ENCODE measurements at regions not wholly inside any gene's neighbourhood (a gene's known extent, or its start where the extent isn't known, plus 50 kb on each side); places are given as distances from the start of the nearest gene placed in this dataset.

GRCh38 chr17:27109346-27109745 lies 184.6 kb upstream of the WSB1 start:
- TF ChIP-seq, protein P1, sequence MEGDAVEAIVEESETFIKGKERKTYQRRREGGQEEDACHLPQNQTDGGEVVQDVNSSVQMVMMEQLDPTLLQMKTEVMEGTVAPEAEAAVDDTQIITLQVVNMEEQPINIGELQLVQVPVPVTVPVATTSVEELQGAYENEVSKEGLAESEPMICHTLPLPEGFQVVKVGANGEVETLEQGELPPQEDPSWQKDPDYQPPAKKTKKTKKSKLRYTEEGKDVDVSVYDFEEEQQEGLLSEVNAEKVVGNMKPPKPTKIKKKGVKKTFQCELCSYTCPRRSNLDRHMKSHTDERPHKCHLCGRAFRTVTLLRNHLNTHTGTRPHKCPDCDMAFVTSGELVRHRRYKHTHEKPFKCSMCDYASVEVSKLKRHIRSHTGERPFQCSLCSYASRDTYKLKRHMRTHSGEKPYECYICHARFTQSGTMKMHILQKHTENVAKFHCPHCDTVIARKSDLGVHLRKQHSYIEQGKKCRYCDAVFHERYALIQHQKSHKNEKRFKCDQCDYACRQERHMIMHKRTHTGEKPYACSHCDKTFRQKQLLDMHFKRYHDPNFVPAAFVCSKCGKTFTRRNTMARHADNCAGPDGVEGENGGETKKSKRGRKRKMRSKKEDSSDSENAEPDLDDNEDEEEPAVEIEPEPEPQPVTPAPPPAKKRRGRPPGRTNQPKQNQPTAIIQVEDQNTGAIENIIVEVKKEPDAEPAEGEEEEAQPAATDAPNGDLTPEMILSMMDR (IDR thresholded peaks at IDR 0.05): no peak
- TF ChIP-seq POLR2AphosphoS5 (IDR thresholded peaks at IDR 0.05): no peak

Measured in sigmoid colon (tissue), 4 donors.